NCI-H2107 (cell line): ENCODE measurements at regions not wholly inside any gene's neighbourhood (a gene's known extent, or its start where the extent isn't known, plus 50 kb on each side); places are given as distances from the start of the nearest gene placed in this dataset.

ENCODE experiments used
- DNase-seq: peaks from one replicate; lab custom pipeline; 2025; lab: John Stamatoyannopoulos, UW

DNA sequence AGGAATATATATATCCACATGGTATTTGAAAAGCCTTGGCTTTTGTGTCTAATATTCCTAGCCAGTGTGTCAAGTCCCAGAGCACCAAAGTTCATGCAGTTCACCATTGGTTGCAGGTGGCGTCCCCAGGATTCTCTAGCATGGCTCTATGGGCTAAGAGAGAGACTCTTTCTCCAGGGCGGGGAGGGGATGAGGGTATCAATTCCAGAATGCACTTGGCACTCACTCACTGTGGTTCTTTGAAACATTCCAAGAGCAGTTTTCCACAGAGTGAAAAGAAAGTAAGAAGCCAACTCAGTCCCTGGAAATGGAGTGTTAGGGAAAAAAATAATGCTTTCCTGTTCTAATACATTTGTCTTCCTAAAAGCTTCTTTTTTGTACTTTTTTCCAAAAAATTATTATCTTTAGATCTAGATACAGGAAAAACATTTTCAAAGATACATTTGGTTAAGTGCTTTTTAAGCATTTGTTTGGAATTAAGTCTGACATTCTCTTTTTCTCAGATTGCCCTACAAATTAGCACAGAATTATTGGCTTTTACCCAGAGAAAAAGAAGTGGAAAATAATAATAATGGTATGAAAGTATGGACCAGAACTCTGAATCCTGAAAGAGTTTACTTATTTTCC is 239.9 kb downstream of the PAX3 start:
- DNase-seq, result no peak

DNA sequence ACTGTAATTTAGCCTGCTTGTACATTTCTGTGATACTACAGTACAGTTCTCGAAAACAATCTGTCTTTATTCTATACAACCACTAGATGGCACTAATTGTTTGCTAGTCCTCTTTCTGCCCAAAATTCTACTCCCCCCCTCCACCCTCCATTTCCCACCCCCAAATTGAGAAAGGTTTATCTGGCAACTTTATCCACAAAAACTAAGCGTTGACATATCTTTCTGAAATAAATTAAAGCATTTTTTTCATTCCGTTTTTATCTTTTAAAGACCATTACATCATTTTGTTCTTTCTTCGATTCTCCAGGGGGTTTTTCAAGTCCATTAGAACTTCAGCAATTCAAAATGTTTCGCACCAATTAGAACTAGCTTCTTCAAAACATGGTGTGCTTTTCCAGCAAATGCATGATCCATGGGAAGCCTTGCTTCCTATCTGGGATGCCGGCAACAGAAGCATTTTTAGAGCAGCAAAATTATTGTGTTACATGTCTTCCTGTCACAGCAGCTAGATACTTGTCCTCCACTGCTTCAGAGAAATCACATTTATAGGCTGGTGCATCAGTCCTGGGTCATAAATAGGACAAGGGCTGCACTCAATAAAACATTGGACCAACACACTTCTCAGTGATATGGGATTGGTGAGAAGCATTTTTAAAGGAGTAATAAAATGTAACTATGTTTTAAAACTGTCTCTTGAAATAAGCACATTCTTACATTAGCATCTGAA is 241.3 kb downstream of the PAX3 start:
- no peak for DNase-seq

DNA sequence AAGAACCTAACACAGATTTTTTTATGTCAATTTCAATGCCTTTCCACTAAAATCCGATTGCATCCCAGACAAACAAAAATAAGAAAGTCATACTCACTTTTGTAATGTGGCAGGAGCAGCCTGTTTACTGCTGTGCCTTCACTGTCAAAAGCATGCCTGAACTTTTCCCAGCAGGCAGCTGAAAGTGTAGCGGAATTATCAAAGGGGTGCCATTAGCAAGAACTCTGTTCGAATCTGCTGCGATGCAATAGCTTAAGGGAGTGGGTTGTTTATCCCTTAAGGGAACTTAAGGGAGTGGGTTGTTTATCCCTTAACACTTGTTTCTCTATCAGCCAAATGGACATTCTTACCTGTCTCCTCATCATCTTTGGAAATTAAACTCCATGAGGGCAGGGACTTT is 243.5 kb downstream of the PAX3 start:
- no peak for DNase-seq

DNA sequence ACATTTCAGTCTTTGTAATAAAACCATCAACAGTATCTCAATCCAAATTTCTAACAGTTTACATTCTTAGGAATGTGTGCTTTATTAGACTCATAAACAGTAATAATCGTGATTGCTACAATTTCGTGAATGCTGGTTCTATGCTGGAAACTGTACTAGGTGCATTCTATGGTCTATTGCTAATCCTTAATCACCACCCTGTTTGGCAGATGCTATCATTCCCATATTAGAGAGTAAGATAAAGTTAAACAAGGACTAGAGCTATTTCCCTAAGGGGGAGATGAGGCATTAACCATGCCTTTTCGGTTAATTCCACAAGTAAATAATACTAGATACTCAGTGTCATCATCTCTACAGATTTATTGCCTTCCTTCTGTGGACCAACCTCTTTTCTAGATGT is 244.0 kb downstream of the PAX3 start:
- DNase-seq, result no peak

DNA sequence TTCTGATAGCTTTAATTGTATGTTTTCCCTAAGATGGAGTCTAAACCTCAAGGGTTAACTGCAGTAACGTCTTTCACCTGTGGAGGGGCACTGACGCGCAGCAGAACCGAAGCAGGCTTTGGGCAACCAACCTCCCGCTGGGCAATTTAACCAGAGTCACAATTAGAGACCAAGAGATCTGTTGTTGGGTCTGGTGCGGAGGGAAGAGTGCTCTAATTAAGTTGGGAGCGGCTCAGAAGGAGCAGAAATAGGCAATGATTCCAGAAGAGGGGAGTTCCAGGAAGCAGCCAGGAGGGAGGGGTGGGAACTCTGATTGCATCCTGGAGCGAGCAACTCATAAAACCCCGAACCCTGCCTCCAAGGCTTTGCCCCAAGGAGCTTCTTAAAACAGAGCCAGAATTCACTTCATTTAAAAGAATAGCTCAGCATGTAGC is 245.8 kb downstream of the PAX3 start:
- DNase-seq, result no peak

DNA sequence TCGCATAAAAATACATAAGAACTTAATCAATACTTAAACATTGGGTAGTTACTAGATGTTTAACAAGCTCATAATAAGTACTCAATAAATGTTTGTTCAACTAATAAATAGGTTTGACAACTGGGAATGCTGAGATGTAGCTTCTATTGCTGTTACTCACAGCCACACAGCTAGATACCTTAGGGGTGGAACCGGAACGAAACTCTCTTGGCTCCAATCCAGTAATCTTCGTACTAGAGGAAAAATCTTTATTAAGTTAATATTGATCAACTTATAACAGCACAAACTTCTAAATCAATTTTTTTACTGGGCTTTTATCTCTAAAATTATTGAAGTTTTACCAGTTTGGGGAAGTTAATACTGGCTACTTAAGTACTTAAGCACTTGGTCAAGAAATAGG is 247.8 kb downstream of the PAX3 start:
- DNase-seq, result no peak

DNA sequence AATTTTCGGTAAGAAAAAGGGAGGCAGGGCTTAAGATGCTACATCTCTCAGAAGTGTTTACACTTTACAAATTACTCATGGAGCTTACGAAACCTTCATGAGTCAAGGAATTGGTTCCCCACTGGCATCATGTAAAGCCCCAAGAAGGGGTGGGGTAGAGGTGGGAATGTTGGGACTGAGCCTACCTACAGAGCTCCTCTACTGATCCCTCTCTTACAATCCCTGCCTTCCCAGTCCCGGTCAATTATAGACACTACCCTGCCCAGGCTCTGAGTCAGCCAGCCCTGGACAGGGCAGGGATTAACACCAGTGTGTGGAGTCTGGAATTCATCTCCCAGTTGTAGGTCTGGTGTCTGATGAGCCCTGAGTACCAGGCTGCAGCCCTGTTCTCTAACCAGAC is 248.9 kb downstream of the PAX3 start:
- DNase-seq, result no peak

DNA sequence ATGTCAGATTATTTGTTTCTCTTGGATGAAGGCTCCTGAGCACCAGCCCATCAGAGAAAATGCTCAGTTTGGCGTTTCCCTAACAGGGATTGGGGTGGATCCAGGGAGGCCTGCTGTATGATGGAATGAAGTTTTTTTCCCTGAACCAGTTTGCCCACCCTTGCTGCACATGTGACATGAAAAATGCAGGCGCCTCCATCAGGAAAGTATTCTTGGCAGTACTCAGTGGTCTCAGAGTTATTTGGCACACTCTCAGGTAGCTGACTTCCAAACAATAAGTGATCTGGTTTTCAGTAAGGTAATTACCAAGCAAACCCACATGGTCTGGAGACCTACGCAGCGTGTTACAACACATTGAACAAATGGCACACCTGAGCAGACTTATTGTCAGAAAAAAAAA is 254.9 kb downstream of the PAX3 start:
- DNase-seq, result no peak

DNA sequence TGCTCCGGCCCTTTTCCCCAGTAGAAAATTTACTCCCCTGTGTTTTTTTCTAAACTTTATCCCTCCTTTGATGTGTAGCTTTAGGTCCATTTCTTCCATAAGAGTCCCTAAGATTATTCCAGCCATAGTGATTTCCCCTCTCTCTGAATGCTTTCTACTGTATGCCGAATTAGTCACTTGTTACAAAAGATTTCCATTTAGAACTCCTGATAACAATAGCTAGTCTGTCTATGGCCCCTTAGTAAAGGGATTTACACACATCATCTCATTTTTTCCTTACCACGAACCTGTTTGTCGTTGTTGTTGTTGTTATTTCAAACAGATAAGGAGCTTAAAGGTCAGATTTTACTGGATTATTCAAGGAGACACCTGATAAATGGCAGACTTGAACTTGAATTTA is 256.1 kb downstream of the PAX3 start:
- DNase-seq, result no peak

DNA sequence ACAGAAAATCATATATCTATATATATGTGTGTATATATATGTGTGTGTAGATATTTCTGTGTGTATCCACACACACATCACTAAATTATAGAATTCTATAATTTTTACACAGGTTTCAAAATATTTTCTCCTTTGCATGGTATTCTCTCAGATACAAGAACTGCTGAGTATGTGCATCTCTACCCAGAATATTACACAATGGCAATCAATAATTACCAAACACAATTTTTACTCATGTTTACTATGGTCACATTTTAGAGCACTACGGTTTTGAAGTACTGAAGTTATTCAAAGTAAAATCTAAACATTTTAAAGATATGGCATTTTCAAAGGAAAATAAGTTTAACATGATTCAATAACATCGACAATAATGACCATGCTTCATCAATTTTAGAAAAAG is 258.5 kb downstream of the PAX3 start:
- DNase-seq, result no peak

DNA sequence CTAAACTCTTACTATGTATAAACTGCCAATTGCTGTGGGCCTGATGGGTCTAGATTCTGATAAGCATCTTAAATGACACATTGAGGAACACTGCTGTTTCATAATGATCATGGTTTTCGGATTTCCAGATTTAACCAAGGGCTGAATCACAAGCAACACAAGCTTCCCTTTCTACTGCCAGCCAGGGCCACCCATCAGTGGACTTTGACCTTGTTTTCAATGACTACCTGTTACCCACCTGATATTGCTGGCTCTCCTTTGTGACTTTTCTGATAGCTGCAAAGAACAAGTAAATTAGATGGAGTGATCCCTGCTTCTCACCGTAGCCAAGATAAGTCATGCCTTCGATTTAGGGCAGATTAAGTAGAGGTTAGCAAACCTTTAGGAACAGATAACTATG is 259.0 kb downstream of the PAX3 start:
- no peak for DNase-seq

DNA sequence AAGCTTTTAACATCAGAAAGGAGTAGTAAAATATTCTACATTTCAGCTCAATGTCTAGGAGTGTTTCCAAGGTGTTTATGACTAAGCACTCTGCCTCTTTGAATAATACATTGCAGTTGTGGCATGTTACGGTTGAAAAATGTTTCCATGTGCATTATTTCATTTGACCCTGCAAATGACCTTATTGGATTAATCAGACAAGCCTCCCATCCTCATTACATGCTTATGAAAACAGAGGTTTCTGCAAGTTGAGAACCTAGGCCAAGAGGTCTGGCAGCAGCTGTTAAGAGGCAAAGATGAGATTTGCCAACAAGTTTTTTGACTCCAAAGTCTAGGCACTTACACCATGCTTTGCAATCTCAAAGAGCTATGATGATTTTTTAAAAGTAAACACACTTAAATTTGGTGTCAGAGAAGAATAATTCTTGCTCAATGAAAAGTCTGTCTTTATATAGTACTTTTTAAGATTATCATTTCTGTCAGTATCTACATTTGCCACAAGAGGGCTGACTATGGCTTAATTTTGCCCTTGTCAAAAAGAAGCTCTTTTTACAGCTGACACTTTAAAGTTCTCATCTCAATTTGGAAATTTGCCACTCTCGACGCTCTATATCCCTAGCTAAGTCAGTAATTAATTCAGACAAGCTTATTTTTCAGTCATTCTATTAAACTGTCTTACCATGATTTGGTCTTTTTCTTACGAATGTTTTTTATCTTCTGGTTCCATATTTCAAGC is 260.6 kb downstream of the PAX3 start:
- DNase-seq, result no peak

DNA sequence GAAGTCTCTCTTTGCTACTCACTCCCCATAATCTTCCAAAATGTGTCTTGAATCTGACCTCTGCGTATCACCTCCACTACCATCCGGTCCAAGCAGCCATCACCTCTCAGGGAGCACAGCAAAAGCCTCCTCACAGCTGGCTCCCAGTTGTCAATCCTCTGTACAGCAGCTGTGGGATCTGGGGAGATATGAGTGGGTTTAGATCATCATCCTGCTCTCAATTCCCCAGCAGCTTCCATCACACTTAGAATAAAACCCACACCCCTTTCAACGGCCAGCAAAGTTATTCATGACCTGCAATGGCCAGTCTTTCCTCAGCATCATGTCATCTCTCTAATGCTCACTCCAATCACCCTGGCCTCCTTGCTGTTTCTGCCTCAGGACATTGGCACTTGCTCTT is 261.6 kb downstream of the PAX3 start:
- DNase-seq, result no peak

DNA sequence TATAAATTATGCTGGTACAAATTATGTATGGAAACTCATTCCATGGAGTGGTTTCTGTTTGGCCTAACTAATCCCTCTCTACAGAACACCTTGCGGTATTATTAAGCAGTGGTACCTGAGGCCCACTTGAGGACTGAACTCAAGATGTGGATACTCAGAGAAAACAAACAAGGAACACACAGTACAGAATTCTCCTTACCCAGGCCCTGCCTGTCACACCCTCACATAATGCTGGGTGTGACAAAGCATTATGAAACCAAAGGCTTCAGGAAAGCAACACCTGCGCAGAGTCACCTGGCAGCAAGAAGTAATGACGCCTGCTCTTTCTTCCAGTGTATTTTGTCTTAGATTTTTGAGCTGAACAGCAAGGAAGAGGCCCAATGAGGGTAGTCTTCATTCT is 264.7 kb downstream of the PAX3 start:
- no peak for DNase-seq

DNA sequence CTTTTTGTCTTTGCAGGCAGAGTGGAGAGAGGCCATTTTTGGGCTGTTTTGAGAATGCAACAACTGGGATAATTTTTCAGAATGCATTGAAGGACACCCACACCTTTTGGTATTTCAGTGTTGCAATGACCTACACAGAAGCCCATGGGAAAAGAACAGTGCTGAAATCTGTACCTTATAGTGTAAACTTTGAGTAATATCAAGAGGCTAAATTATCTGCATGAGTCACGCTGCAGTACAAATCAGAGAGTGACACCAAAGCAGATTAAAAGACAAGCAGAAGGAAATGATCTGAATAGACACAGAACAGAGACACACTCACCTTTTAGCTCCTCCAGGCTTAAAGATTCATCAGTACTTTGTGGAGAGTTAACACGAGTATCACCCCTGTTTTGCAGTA is 265.3 kb downstream of the PAX3 start:
- DNase-seq, result no peak

DNA sequence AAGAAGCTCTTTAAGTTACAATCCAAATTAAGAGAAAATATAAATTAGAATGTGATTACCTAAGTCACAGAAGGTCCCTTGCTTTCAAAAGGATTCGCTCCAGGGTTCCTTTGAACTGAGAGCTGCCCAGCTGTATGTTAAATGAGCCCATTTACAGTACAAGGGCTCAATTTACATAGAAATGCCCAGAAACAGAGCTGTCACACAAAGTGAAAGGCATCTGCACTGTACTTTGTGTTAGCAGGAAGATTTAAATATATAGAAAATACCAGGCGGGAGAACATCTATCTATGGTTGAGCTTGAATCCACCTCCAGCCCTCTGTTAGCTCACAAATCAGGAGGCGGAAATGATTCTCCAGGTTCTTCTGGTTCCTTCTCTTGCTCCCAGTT is 272.9 kb downstream of the PAX3 start:
- DNase-seq, result no peak

DNA sequence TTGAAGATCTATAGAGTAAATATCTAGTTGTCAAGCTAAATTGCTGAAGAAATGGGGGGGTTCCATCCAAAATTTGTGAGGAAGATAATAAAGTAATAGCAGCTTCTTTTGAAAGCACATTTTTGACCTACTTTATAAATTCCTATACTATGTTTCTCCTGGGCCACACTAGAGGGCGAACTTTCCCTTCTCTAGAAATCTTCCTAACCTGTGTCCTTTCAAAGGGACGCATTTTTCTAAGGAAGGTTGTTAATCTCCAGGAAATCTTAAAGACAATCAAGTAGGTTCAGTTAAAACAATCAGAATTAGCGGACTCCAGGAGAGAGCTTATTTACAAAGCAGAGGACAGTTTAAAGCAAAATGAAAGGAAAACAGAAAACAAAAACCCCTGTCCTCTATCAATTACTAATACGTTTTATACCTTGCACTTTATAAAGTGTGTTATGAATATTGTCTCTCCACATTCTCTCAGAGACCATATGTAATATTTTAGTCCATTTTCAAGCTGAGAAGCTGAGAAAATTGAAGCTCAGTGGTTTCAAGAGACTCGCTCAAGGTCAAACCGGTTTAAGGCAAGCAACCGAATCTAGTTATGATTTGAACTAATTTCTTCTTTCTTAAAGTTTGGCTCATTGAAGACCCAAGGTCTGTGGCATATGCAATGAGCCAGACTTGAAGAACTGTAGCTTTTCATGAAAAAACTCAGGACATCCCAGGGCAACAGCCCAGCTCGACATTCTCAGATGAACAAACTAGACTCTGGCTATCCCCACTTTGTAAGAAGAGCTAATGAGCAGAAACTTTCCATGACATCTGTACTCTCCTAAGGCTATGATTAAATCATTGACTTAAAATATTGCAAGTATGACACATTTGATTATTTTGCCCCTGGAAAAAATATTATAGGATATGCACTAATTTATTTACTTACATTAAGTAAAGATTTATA is 273.6 kb downstream of the PAX3 start:
- no peak for DNase-seq

DNA sequence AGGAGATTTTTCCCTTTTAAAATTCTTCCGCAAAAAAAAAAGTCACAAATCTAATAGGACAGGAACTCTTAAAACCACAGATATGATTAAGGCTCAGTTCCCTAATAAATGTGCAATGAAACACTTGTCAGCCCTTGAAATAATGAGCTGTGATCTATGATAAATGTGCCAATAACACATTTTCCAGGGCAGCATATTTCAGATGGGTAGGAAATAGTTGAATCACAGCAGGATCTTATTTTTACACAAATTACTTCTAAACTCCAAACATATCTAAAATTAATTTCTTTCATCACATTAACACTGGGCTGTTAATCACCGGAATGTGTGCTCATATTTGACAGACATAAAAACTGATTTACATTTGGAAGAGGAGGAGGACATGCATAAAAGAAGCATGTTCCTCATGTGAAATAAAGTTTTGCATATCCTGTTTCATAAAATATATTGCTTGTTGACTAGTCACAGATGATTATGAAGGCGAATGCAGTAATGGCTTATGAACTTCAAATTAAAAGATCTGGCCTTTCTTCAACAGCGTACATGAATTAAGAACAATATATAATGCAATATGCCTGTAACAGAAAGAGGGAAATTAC is 281.4 kb downstream of the PAX3 start:
- no peak for DNase-seq

DNA sequence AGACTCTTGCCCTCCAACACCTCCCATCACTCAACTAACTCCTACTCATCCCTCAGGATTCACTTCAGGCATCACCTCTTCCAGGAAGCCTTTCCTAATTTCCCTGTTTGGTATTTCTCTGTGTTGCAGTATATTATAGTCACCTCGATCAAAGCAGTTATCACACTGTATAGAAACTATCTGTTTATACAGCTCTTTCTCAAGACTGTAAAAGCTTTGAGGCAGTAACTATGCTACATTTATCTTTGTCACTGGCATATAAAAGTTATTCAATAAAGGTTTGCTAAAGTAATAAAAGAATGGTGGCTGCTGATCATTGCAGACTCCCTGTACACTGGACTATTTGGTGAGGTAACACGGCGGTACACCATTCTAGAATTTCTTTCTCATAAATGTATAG is 284.9 kb downstream of the PAX3 start:
- no peak for DNase-seq

DNA sequence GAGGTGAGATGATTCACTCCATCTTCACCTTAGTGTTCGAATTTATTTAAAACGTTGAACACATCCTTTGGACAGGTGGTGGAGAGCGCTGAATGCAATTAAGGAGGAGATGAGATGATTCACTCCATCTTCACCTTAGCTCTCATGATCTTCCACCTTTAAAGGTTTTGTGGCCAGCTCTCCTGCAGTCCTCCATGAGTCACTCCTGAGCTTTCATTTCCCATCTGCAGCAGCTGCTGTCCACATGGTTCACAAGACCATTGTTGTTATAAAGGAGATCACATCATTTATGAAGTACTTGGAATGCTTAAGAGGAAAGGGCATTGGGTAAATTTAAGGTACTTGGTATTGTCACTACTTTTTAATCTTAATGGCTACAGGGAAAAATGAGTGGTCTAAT is 298.5 kb downstream of the PAX3 start:
- DNase-seq, result no peak

DNA sequence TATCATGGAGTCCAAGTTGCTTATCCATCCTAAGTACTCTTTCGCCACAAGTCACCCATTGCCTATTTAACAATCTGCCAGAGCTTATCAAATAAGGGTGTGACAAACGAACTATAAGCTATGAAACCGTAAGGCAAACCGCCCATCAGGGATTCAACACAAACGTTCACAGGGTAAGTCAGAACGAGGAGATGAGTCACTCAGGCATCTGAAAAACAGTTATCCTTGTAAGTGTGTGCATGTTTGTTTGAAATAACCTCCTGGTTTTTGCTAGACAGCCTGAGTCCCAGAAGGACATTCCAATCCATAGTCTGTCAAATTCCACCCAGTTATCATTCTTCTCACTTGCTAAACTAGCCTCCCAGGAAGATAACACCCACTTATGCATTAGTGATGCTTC is 299.1 kb downstream of the PAX3 start:
- no peak for DNase-seq

DNA sequence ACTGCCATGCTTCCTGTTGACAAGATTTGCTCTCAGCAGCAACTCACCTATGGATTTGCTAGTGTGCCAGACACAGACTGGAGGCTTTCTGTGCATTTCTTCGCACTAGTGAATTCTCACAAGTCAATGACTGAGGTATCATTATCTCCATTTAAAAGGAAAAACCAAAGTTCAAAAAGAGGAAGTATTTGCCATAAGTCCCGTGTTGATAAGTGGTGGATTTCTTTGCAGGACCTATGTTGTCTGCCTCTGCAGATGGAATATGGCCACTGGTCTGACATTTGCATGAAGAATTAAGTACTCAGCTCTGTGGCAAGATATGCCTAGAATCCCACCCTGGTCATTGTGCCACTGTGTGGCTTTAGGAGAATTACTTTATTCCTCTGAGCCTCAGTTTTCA is 299.6 kb downstream of the PAX3 start:
- DNase-seq, result no peak
